GM19035 (cell line): ENCODE measurements at regions not wholly inside any gene's neighbourhood (a gene's known extent, or its start where the extent isn't known, plus 50 kb on each side); places are given as distances from the start of the nearest gene placed in this dataset.
A peak's percentile ranks its signal among the peaks of the same experiment; 100 is the strongest.
"Not testable (repeated sequence)": the region's sequence is repeated elsewhere in the genome, so short reads cannot be mapped to it uniquely, and the experiment has no call there.

Experiments
- ATAC-seq: cut with Tn5 transposase; IDR thresholded peaks from one replicate; pipeline ENCODE4 v1.9.1; 2021; ENCODE audit not compliant: unreplicated experiment

DNA sequence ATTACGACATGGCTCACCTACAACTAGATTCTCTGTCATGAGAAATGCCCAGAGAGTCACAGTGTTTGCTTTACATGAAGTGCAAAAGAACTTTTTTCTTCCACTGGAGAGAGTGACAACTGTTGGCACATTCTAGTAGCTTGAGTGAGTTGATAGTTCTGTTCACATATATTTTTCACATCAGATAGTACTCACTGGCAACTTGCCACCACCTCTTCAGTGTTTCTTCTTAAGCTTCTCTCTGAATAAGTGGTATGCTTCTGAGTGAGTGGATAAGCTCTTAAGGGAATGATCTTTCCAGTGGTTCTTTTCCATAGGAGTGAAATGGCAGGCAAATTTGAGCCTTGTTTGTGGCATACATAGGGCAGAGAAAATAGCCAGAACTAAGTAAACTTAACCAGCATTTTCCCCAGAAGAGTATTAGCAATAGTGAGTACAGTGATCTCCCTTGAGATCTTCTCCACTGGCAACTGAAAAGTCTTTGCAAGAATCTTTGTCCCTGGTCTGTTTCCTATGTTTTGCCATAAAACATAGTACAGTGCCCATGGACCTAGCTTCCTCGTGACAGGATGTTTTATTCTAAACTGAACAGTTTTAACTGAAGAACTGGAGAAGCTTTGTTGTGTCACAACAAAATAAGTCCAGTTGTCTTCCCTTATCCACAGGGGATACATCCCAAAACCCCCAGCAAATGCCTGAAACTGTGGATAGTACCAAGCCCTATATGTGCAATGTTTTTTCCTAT is 125.4 kb upstream of the CDK13 start:
- ATAC-seq = no peak

DNA sequence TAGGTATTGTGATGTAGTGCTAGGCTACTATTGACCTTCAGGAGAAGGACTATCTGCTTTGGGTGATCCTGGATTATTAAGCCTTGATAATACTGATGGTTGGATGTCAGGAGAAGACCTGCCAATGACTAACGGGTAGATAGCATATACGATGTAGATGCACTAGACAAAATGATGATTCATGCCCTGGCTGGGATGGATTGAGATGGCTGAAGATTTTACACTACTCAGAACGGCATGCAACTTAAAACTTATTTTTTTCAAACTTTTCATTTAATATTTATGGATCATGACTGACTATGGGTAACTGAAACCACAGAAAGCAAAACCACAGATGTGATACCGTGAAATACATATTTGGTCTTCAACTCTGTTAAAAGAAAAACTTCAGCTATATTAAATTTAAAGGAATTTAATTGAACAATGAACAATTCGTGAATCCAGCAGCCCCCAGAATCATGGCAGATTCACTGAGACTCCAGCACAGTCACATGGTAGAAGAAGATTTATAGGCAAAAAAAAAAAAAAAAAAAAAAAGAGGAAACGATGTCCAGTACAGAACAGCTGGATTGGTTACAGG is 124.6 kb upstream of the CDK13 start:
- ATAC-seq = no peak

DNA sequence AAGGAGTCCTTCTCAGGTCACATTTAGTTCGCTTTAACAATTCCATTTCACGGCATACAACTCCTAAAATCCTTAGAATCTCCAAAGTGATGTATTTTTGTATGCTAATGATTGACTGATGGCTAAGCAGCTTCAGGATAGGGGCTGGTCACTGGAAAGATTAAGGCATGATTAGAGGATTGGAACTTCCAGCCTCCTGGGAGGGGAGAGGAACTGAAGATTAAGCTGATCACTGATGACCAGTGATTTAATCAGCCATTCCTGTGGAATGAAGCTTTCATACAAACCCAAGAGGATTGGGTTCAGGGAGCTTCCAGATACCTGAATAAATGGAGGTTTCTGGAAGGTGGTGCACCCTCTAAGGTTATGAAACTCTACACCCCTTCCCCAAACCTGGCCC is 123.9 kb upstream of the CDK13 start:
- ATAC-seq = no peak

DNA sequence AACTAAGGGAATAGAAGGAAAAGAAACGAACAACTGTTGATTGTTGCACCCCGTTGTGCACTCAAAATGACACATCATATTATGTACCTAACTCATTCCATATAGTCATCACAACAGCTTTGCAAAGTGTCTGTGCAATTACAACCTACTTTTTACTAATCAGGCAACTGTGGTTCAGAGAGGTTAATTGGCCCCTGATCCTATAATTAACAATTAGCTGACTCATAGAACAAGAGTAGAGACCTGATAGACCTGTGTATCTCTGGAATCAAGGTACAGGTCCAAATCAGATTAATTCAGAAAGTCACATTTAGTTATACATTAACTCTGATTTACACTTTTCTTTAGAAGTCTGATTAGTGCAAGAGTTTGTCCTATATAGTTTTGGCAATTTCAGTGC is 122.5 kb upstream of the CDK13 start:
- no peak for ATAC-seq

DNA sequence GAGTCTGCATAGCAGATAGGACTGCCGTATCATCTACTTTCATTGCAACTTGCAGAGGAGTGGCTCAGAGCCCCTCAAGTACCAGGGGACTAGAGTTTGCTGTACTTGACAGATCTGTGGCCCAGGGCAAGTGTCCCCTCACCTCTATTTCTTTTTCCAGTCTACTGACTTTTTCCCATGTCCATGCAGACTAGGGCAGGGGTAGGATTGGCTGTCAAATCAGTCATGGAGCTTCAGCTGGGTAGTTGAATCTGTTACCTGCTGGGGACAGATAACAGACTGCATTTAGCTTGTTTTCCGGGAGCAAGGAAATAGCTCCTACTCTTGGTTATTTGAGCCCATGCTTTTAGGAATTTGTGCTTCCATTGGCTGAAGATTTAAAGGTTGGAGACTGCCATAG is 121.0 kb upstream of the CDK13 start:
- ATAC-seq = no peak

DNA sequence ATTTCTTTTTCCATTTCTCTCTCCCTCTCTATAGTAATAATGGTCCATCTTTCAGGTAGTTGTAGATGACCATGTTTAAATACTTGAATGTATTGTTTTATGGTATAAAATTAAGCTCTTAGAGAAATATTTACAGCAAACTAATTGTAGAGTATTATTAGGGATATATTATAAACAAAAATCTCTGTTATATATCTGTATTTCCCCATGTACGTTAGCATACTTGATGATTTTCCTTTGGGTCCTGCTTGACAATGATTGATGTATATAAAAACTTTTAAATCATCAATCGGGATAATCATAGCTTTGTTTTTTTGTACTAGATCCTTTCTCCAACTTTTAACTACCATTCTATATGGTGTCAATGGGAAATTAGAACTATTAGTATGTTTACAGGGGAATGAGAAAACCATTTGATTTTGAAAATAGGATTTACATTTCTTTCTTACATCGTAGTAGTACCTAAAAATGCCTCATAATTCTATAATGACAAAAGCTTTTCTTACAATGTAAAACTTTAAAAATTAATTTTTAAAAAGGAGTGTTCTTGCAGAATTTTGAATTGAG is 117.5 kb upstream of the CDK13 start:
- ATAC-seq = no peak

DNA sequence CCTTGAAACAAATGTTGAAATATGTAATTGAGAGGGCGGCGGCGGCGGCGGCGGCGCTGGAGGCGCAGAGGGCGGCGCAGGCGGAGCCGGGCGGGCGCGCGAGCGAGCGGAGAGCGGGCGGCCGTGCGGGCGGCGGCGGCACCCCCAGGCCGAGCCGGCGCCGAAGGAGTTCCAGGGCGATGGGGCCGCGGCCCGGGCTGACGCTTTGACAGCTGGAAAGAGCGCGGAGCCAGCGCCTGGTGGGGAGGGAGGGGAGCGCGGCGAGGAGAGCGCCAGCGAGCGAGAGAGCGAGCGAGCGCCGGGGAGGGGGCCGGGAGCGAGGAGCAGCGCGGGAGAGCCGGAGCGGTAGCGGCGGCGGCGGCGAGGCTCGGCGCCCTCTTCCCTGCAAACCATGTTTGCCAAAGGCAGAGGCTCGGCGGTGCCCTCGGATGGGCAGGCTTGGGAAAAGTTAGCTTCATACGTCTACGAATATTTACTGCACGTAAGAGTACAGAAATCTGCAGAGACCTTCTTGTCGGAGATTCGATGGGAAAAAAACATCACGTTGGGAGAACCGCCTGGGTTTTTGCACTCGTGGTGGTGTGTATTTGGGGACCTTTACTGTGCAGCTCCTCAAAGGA is 116.8 kb upstream of the CDK13 start:
- ATAC-seq = peak; percentile 62

DNA sequence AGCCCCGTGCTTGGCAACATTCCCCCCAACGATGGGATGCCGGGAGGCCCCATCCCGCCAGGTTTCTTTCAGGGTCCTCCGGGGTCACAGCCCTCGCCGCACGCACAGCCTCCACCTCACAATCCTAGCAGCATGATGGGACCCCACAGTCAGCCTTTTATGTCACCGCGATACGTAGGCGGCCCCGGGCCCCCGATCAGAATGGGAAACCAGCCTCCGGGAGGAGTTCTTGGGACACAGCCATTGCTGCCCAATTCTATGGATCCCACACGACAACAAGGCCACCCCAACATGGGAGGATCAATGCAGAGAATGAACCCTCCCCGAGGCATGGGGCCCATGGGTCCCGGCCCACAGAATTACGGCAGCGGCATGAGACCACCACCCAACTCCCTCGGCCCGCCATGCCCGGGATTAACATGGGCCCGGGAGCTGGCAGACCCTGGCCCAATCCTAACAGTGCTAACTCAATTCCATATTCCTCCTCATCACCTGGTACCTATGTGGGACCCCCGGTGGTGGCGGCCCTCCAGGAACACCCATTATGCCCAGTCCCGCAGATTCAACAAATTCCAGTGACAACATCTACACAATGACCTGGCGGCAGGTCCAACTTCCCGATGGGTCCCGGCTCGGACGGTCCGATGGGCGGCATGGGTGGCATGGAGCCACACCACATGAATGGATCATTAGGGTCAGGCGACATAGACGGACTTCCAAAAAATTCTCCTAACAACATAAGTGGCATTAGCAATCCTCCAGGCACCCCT is 116.0 kb upstream of the CDK13 start:
- ATAC-seq = not testable (repeated sequence)

DNA sequence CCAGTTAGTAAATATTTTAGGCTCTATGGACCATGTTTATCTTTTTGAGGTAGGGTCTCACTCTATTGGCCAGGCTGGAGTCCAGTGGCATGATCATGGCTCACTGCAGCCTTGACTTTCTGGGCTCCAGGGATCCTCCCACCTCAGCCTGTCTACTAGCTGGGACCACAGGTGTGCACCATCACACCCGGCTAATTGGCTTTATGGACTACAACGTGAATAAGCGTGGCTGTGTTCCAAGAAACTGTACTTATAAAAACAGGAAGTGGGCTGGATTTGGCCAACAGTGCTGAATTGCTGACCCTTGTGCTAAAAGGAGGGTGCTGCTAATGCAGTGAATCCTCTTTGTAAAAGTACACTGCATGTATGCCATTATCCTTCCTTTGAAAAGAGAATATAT is 111.7 kb upstream of the CDK13 start:
- ATAC-seq = no peak

DNA sequence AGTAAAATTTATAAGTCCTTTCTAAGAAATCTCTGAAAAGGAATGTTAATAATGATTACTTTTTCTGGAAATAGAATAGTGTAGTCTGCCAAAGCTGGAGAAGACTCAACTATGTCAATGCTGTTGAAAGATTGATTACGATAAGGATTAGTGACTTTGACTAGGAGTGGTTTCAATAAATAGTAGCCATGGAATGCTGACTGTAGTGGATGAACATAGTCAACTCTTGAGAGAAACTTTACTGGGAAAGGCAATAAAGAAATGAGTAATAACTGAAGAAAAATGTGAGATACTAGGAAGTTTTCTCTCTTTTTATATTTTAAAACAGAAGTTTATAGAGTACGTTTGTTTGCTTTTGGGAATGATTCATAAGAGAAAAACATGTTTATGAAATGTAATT is 105.0 kb upstream of the CDK13 start:
- ATAC-seq = no peak

DNA sequence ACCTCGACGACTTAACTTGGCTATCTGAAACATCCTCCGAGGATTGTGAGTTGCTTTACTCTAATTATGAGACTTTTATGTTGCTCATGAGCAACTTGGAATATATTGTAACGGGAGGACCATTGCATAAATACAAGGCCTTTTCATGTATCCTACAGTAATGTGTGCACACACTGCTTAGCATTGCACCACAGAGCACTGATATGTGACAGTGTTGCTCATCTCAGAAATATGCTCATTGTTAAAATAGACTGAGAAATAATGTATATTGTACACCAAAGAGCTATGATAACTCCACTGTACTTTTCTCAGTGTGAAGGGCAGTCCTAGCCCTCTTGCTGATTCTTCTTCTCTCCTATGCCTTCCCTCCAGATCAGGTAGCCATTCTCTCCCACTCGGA is 102.8 kb upstream of the CDK13 start:
- no peak for ATAC-seq

DNA sequence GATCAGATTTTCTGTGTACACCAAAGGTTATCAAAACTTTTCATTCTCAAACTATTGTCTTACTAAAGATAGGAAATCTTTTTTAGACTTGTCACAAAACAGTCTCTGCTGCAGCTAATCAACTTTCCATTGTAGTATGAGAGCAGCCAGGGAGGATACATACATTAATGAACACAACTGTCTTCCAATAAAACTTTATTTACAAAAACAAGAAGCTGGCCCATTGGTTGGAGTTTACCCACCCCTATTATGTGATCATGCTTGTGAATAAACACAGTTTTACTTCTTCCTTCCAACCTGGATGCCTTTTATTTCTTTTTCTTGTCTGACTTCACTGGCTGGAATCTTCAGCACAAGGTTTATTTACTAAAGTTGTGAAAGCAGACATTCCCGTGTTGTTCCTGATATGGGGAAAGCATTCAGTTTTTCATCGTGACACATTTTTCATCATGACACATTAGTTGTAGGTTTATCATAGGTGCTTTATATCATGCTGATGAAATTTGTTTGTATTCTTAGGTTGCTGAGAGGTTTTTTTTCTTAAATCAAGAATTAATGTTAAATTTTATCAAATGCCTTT is 98.5 kb upstream of the CDK13 start:
- ATAC-seq = no peak

DNA sequence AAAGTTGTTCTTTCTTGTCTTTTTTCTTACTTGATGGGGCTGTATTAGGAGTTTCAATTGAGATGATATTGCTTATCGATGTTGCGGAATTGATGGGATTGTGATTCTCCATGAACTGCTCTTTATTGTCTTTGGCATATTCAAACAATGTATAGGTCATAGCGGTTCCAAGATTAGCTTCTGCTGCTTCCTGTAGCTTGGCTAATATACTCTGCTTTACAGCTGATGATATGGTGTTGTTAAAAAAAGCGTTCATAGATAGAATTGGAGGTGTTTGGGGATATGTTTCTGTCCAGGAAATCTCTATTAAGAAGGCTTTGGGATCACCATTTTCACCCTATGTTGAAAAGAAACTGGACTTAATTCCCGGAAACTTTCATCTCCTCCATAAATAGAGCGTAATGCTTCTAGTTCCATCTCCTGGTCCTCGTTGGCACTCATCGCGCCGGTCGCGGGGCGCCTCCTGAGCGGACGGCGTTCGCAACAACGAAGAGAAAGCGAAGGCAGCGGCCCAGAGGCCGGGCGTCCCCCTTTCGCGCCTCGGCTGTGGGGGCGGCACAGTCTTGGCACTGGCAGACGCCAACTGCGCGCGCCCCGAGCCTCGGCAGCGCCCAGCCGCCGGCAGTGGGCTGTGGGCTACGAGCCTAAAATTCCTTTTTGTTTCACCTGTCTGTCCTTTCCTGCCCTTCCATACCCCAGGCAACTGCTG is 95.3 kb upstream of the CDK13 start:
- peak; percentile 82 for ATAC-seq

DNA sequence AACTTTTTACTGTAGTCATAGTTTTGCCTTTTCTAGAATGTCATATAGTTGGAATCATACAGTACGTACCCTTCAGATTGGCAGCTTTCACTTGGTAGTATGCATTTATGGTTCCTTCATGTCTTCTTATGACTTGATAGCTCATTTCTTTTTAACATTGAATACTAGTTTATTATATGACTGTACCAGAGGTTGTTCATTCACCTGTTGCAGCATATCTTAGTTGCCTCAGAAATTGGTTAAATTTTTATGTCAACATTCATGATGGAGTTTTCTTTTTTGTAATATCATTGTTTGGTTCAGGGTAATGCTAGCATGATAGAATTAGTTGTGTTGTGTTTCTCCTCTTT is 94.8 kb upstream of the CDK13 start:
- ATAC-seq = peak; percentile 16

DNA sequence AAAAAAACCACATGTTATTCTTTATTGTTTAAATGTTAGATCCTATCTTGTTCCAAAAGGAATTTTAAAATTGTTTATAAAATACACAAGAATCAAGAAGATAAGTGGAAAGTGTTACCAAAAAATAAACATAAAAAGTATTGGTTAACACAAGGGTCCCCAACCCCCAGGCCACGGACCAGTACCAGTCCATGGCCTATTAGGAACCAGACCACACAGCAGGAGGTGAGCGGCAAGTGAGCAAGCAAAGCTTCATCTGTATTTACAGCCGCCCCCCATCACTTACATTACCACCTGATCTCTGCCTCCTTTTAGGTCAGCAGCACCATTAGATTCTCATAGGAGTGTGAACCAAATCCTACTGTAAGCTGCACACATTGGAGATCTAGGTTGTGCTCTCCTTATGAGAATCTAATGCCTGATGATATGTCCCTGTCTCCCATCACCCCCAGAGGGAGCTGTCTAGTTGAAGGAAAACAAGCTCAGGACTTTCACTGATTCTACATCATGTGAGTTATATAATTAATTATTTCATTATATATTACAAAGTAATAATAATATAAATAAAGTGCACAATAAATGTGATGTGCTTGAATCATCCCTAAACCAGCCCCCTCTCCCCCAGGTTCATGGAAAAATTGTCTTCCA is 86.3 kb upstream of the CDK13 start:
- not testable (repeated sequence) for ATAC-seq

DNA sequence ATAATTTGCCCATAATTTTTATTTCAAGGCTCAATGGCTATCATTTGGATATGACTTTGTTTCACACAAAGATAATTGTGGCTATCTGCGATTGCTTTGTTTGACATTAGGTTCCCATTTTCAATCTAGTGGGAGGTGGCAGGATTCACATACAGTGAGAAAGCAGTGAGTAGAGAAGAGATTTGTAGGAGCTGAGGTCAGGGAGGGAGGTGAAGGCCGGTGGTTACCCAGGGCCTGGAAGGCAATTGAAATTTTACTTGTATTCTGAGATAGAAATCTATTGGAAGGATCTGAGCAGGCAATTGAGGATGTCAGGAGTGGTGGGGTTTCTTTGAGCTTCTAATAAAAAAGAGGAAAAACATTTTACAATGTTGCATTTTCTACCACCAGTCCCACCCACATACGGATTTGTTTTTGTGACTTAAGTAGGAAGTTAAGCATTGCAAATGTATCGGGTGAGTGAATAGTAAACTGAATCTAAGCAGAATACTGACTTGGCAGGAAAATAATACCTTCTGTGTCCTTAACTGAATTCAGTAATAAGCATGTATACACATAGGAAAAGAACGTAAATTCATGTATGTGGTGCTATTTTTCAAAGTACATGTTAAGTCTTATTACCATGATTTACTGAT is 80.1 kb upstream of the CDK13 start:
- ATAC-seq = not testable (repeated sequence)

DNA sequence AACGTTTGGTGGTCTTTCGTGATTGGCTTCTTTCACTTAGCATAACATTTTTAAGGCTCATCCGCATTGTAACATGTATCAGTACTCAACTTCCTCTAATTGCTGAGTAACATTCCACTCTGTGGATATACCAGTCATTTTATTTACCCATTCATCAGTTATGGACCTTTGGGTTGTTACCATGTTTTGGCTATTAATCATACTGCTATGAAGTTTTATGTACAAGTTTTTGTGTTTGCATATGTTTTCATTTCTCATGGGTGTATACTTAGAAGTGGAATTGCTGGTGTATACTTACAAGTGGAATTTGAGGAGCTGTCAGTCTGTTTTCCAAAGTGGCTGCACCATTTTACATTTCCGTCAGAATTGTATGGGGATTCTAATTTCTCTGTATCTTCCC is 78.4 kb upstream of the CDK13 start:
- not testable (repeated sequence) for ATAC-seq

DNA sequence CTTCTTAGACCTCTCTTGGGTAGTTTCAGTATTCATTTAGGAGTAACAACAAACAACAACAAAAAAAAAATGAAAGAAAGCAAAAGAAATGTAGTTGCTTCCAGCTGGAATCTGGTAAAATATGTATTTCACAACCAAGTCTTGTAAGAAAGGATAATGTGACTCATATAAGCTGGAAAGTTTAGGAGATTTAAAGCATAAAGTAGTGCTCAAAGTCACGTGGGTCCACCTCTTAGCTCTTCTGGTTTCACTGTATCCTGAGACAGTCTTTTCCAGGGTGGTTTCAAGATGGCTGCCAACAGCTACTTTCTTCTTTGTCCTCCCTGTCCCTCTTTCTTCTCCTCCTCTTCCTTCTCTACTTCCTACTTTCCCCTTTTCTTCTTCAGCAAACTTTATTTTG is 69.5 kb upstream of the CDK13 start:
- ATAC-seq = no peak

DNA sequence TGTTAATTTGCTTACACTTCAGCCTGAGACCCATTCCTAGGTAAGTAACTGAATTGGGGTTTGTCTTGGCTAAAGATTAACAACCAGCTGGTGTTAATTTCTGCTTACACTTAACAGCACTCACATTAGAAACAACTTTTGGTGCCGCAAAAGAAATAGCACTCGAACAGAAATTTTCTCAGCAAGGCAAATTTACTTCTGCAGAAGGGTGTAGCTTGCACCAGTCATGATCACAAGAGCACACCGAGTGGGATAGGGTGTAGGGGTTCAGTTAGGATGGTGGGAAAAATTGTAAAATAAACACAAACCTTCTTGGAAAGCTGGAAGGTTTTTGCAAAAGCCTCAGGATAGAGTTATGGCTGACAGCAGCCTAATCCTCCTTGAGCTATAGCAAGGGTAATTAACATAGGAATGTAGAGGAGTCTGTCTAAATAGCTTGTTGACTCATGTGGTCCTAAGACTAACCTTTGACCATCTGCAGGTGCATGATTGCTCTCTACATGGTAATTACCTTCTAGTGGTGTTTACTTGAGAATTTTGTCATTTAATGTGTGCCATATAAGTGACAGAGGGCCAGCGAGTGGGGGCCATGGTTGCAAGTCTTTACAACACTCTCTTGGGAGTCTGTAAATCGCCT is 67.8 kb upstream of the CDK13 start:
- ATAC-seq = no peak
